ENCODE measurements at regions not wholly inside any gene's neighbourhood (a gene's known extent, or its start where the extent isn't known, plus 50 kb on each side); places are given as distances from the start of the nearest gene placed in this dataset.

- no peak for DNase-seq
- ATAC-seq: no peak
- intact Hi-C loops (cut with micrococcal nuclease): no loop called here
Measured at GRCh38 chrX:102883491-102883890, 53.6 kb upstream of the RAB40AL start.

All from left ventricle myocardium superior (tissue), 1 donor.